Hypothalamus (tissue), 51 donors: ENCODE measurements at regions not wholly inside any gene's neighbourhood (a gene's known extent, or its start where the extent isn't known, plus 50 kb on each side); places are given as distances from the start of the nearest gene placed in this dataset.
"Not testable (repeated sequence)": the region's sequence is repeated elsewhere in the genome, so short reads cannot be mapped to it uniquely, and the experiment has no call there.

Experiments
- DNase-seq, 51 donors: peaks; one replicate each; lab custom pipeline; 2025; lab: John Stamatoyannopoulos, UW

- no peak for DNase-seq
These were observed 672.4 kb downstream of the HTR1B start for GRCh38 chr6:76790881-76791280.

DNA sequence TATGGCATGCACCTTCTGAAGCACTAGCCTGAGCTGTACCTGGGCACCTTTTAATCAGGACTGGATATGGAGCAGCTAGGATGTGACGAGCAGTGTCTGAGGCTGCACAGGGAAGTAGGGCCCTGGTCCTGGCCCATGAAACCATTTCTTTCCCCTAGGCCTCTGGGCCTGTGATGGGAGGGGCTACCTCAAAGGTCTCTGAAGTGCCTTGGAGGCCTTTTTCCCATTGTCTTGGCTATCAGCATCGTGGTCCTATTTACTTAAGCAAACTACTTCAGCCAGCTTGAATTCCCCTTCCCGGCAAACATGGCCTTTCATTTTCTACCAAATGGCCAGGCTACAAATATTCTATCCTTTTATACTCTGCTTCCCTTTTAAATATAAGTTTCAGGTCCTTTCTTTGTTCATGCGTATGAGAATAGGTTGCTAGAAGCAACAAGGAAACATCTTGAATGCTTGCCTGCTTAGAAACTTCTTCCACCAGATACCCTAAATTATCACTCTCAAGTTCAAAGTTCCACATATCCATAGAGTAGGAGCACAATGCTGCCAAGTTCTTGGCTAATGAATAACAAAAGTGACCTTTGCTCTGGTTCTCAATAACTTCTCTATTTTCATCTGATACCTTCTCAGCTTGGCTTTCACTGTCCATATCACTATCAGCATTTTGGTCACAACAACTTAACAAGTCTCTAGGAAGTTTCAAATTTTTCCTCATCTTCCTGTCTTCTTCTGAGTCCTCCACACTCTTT lies 673.1 kb downstream of the HTR1B start:
- no peak for DNase-seq

DNA sequence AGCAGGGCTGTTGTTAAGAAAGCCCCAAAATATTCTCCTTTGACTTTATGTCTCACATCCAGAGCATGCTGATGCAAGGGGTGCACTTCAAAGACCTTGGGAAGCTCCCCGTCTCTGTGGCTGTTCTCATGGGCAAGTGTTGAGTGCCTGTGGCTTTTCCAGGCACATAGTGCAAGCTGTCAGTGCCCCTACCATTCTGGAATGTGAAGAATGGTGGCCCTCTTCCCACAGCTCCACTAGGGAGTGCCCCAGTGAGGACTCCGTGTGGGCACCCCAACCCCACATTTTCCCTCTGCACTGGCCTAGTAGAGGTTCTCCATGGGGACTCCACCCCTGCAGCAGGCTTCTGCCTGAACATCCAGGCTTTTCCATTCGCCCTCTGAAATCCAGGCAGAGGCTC lies 673.7 kb downstream of the HTR1B start:
- DNase-seq, result no peak

DNA sequence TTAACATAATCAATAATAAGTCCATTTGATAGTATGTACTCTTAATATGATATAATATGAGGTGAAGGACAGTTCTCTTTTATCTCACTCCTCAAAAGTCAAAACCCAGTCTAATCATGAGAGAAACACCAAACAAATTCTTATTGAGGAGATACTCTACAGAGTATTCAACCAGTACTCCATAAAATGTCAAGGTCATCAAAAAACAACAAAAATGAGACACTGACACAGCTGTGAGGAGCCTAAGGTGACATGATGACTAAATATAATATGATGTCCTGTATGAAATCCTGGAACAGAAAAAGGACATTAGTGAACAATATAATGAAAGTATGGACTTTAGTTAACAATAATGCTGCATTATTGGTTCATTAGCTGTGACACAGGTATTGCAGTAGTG lies 675.1 kb downstream of the HTR1B start:
- no peak for DNase-seq

GRCh38 chr6:76779068-76779467 lies 684.2 kb downstream of the HTR1B start:
- no peak for DNase-seq

GRCh38 chr6:76776876-76777275 lies 686.4 kb downstream of the HTR1B start:
- peak in 1 of 51 donors; percentile 18 for DNase-seq

GRCh38 chr6:76774781-76775384 lies 688.4 kb downstream of the HTR1B start:
- peak in 7 of 51 donors; percentile 1 to 10 (median 1) for DNase-seq

DNA sequence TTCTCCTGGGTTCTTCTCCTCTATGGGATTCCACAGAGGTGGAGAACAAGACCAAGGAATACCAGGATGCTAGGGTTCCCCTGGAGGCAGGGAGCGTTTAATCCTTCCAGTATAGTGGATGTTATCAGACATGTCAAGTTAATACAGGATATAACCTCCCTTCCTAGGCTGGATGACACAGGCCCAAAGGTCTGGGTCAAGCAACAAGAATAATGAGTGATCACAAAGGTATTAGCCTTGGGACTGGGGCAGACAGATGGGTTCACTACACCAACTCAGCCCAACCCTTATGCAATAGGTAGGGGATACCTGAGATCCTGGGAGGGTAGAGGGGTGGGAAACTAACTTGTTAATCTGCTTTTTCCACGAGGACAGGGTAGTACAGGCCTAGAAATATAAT lies 690.3 kb downstream of the HTR1B start:
- DNase-seq, result no peak

DNA sequence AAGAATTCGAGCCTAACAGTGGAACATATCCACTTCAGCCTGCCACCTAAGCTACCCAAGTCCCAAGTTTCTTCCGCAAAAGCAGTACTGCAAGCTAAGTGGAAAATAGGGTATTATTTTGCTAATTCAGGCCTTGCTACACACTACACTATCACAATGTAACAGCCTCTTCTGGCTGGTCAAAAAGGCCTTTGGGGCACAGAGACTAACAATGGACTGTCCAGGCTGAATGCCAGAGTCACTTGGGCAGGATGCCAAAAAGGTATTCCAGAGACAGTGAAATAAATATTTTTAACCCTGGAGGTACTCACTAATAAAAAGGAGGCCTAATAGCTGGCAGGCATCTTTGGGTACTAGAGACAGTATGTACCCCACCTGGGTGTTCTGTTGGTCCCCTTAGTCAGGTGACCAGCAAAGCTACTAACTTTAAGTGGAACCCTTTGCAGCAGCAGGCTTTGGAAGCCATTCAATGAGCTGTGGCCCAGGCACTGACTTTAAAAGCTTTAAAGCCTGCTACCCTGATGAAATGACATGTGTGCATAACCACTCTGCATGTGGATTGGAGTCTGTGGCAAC lies 692.1 kb downstream of the HTR1B start:
- peak in 7 of 51 donors; percentile 1 to 18 (median 5) for DNase-seq

- no peak for DNase-seq
These were observed 693.0 kb downstream of the HTR1B start for GRCh38 chr6:76770281-76770680.

DNA sequence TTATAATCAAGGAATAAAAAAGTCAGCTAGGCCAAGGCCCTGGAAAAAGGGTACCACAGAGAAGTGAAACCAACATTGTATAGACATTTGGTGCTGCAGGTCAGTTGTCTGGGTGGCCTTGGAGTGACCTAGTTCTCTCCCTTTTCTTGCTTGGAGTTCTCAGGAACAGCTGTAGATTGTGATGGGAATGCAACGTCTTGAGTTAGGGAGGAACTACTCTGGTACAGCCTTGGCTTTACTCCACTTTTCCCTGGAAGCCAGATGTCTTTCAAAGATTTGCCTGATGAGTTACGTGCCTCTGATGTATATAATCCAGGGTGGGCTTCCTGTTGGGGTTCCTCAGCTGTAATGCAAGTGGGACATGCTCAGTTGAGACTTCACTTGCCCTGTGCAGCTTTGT lies 694.7 kb downstream of the HTR1B start:
- no peak for DNase-seq

- no peak for DNase-seq
These were observed 691.6 kb upstream of the IMPG1 start for GRCh38 chr6:76764057-76764456.

GRCh38 chr6:76752841-76753240 lies 680.4 kb upstream of the IMPG1 start:
- no peak for DNase-seq

GRCh38 chr6:76745388-76745787 lies 672.9 kb upstream of the IMPG1 start:
- DNase-seq, result not testable (repeated sequence)

DNA sequence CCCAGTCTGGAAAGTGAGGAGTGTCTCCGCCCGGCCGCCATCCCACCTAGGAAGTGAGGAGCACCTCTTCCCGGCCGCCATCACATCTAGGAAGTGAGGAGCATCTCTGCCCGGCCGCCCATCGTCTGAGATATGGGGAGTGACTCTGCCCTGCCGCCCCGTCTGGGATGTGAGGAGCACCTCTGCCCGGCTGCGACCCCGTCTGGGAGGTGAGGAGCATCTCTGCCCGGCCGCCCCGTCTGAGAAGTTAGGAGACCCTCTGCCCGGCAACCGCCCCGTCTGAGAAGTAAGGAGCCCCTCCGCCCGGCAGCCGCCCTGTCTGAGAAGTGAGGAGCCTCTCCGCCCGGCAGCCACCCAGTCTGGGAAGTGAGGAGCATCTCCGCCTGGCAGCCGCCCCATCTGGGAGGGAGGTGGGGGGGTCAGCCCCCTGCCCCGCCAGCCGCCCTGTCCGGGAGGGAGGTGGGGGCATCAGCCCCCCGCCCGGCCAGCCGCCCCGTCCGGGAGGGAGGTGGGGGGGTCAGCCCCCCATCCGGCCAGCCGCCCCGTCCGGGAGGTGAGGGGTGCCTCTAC lies 671.8 kb upstream of the IMPG1 start:
- DNase-seq, result not testable (repeated sequence)

GRCh38 chr6:76742919-76743318 lies 670.5 kb upstream of the IMPG1 start:
- DNase-seq, result no peak

DNA sequence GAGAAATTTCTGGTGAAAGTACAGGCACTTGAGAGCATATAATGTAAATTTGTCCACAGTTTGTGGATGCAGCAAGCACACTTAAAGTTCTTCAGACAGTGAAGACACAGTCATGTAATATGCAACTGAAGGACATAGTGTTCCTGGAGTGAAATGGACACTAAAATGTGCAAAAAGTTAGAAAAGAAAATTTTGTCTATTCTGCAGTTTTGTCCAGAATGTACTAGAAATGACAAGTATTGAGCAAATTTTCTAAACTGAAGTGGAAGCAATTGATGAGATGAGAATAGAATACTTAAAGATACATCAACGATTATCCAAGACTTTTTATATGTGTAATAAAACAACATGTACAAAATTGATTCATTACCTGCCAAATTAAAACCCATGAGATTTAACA lies 647.0 kb upstream of the IMPG1 start:
- DNase-seq, result no peak

GRCh38 chr6:76708641-76709331 lies 636.3 kb upstream of the IMPG1 start:
- DNase-seq, result no peak

DNA sequence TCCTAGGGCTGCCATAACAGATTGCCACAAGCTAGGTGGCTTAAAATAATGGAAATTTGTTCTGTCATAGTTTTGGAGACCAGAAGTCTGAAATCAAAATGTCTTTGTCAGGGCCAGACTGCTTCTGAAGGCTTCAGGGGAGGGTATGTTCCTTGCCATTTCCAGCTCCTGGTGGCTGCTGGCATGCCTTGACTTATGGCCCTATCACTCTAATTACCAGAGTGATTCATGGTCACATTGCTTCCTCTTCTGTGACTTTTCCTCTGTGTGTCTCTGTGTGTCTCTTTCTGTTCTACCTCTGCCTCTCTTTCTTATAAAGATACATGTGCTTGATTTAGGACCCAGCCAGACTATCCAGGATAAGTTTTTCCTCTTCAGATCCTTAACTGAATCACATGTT lies 635.2 kb upstream of the IMPG1 start:
- DNase-seq, result no peak

DNA sequence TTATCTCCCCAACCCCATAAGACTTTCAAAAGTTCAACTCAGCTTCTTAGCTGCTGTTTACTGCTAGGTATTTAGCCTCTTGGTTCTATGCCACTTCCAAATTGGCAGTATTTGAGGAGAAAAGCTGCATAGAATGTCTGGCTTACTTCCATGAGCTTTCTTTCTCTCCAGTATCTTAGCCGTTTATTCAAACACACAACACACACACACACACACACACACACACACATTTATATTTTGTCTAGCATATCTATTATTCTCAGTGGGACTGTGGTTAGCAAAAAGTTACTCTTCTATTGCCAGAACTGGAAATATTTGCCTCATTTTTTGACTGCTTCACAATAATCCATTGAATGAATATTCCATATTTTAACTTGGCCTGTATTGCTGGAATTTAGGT lies 634.2 kb upstream of the IMPG1 start:
- no peak for DNase-seq

- no peak for DNase-seq
These were observed 633.6 kb upstream of the IMPG1 start for GRCh38 chr6:76706086-76706485.
